ENCODE measurements at regions not wholly inside any gene's neighbourhood (a gene's known extent, or its start where the extent isn't known, plus 50 kb on each side); places are given as distances from the start of the nearest gene placed in this dataset.

DNA sequence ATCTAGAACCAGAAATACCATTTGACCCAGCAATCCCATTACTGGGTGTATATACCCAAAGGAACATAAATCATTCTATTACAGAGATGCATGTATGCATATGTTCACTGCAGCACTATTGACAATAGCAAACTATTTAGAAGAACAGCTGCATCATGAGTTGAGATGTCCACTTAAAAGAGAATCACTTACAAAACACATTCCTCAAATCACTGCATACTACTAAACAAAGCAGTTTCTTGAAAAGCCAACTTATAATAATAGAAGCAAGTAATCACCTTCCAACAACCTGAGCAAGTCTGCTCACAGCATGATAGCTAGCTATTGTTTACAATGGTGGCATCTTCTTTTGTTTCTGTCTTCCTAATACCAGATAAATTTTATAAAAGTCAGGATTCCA is 454.7 kb upstream of the ADAMTS9 start:
- TF ChIP-seq, protein P1, sequence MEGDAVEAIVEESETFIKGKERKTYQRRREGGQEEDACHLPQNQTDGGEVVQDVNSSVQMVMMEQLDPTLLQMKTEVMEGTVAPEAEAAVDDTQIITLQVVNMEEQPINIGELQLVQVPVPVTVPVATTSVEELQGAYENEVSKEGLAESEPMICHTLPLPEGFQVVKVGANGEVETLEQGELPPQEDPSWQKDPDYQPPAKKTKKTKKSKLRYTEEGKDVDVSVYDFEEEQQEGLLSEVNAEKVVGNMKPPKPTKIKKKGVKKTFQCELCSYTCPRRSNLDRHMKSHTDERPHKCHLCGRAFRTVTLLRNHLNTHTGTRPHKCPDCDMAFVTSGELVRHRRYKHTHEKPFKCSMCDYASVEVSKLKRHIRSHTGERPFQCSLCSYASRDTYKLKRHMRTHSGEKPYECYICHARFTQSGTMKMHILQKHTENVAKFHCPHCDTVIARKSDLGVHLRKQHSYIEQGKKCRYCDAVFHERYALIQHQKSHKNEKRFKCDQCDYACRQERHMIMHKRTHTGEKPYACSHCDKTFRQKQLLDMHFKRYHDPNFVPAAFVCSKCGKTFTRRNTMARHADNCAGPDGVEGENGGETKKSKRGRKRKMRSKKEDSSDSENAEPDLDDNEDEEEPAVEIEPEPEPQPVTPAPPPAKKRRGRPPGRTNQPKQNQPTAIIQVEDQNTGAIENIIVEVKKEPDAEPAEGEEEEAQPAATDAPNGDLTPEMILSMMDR (IDR thresholded peaks at IDR 0.05), result no peak
- TF ChIP-seq POLR2A (IDR thresholded peaks at IDR 0.05), result no peak

Data from ovary (tissue), 3 donors.